K562 (cell line): ENCODE measurements at regions not wholly inside any gene's neighbourhood (a gene's known extent, or its start where the extent isn't known, plus 50 kb on each side); places are given as distances from the start of the nearest gene placed in this dataset.

ENCODE experiments used
- TCF3 ChIP-seq: sonication (generic); formaldehyde crosslinking; IDR thresholded peaks from 2 replicates; pipeline ENCODE4 v1.4.0; 2020; ENCODE audit warnings: mild to moderate bottlenecking, missing genetic modification reagents
- ZFP30 ChIP-seq: fragments of 250-450 bp; sonication (Bioruptor Pico); IDR thresholded peaks from 2 replicates; pipeline ENCODE4 v1.8.0; 2022; ENCODE audit warnings: moderate library complexity, mild to moderate bottlenecking, inconsistent platforms, borderline replicate concordance
- ZNF436 ChIP-seq: fragments of 250-450, 450-650 bp; sonication (Bioruptor Pico); formaldehyde crosslinking; IDR thresholded peaks from 2 replicates; pipeline ENCODE4 v1.7.0; 2020; ENCODE audit warnings: mild to moderate bottlenecking
- TF ChIP-seq, protein P1 (sequence below): fragments of 250-450 bp; sonication (Bioruptor Pico); IDR thresholded peaks from 2 replicates; pipeline ENCODE4 v1.4.0; 2020; ENCODE audit warnings: borderline replicate concordance
- TF ChIP-seq, protein P2 (sequence below): fragments of 450-650 bp; IDR thresholded peaks from 2 replicates; pipeline ENCODE4 v1.6.1; 2016; ENCODE audit warnings: mild to moderate bottlenecking, moderate library complexity

DNA sequence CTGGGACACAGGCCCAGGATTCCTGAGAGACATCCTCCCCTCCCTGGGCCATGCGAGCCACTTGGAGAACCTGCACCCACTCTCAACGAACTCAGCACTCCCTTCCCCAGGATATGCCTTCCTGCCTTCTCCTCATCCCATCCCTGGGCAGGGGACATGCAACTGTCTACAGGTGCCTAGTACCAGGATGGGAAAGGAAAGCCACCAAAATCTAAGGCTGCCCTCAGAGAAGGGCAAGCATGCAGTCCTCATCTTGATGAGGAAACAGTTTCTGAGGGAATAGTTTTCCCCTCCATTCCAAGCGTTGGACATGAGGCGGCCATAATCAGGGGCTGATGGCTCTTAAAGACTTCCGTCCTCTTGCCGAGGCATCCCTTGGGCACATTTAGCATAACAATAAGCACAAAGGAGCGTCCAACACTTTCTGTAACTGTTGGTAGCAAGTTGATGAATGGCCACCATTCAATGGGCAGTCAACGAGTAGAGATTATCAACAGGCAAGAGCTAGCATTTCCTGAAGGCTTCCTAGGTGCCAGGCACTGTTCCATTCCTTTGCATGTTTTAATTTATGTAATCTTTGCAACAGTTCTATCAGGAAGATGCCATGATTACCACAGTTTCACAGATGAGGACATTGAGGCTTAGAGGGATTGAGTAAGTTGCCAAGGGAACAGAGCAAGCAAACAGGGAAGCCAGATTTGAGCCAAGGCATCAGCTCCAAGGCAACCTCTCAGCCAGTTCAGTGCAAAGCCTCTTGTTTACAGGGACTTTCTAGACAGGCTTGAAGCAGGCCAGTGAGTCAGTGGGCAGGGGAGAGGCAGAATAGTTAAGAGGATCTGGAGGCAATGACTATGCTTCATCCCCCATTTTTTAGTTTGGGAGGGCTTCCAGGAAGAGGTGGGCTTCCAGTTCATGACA lies 105.1 kb downstream of the SINHCAF start (continued):
- TF ChIP-seq, protein P1, sequence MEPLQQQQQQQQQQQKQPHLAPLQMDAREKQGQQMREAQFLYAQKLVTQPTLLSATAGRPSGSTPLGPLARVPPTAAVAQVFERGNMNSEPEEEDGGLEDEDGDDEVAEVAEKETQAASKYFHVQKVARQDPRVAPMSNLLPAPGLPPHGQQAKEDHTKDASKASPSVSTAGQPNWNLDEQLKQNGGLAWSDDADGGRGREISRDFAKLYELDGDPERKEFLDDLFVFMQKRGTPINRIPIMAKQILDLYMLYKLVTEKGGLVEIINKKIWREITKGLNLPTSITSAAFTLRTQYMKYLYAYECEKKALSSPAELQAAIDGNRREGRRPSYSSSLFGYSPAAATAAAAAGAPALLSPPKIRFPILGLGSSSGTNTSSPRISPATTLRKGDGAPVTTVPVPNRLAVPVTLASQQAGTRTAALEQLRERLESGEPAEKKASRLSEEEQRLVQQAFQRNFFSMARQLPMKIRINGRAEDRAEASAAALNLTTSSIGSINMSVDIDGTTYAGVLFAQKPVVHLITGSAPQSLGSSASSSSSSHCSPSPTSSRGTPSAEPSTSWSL, result no peak
- TF ChIP-seq TCF3 (CRISPR knock-in tag) (no peak), ZFP30 (no peak), ZNF436 (CRISPR knock-in tag) (no peak)
- TF ChIP-seq, protein P2, sequence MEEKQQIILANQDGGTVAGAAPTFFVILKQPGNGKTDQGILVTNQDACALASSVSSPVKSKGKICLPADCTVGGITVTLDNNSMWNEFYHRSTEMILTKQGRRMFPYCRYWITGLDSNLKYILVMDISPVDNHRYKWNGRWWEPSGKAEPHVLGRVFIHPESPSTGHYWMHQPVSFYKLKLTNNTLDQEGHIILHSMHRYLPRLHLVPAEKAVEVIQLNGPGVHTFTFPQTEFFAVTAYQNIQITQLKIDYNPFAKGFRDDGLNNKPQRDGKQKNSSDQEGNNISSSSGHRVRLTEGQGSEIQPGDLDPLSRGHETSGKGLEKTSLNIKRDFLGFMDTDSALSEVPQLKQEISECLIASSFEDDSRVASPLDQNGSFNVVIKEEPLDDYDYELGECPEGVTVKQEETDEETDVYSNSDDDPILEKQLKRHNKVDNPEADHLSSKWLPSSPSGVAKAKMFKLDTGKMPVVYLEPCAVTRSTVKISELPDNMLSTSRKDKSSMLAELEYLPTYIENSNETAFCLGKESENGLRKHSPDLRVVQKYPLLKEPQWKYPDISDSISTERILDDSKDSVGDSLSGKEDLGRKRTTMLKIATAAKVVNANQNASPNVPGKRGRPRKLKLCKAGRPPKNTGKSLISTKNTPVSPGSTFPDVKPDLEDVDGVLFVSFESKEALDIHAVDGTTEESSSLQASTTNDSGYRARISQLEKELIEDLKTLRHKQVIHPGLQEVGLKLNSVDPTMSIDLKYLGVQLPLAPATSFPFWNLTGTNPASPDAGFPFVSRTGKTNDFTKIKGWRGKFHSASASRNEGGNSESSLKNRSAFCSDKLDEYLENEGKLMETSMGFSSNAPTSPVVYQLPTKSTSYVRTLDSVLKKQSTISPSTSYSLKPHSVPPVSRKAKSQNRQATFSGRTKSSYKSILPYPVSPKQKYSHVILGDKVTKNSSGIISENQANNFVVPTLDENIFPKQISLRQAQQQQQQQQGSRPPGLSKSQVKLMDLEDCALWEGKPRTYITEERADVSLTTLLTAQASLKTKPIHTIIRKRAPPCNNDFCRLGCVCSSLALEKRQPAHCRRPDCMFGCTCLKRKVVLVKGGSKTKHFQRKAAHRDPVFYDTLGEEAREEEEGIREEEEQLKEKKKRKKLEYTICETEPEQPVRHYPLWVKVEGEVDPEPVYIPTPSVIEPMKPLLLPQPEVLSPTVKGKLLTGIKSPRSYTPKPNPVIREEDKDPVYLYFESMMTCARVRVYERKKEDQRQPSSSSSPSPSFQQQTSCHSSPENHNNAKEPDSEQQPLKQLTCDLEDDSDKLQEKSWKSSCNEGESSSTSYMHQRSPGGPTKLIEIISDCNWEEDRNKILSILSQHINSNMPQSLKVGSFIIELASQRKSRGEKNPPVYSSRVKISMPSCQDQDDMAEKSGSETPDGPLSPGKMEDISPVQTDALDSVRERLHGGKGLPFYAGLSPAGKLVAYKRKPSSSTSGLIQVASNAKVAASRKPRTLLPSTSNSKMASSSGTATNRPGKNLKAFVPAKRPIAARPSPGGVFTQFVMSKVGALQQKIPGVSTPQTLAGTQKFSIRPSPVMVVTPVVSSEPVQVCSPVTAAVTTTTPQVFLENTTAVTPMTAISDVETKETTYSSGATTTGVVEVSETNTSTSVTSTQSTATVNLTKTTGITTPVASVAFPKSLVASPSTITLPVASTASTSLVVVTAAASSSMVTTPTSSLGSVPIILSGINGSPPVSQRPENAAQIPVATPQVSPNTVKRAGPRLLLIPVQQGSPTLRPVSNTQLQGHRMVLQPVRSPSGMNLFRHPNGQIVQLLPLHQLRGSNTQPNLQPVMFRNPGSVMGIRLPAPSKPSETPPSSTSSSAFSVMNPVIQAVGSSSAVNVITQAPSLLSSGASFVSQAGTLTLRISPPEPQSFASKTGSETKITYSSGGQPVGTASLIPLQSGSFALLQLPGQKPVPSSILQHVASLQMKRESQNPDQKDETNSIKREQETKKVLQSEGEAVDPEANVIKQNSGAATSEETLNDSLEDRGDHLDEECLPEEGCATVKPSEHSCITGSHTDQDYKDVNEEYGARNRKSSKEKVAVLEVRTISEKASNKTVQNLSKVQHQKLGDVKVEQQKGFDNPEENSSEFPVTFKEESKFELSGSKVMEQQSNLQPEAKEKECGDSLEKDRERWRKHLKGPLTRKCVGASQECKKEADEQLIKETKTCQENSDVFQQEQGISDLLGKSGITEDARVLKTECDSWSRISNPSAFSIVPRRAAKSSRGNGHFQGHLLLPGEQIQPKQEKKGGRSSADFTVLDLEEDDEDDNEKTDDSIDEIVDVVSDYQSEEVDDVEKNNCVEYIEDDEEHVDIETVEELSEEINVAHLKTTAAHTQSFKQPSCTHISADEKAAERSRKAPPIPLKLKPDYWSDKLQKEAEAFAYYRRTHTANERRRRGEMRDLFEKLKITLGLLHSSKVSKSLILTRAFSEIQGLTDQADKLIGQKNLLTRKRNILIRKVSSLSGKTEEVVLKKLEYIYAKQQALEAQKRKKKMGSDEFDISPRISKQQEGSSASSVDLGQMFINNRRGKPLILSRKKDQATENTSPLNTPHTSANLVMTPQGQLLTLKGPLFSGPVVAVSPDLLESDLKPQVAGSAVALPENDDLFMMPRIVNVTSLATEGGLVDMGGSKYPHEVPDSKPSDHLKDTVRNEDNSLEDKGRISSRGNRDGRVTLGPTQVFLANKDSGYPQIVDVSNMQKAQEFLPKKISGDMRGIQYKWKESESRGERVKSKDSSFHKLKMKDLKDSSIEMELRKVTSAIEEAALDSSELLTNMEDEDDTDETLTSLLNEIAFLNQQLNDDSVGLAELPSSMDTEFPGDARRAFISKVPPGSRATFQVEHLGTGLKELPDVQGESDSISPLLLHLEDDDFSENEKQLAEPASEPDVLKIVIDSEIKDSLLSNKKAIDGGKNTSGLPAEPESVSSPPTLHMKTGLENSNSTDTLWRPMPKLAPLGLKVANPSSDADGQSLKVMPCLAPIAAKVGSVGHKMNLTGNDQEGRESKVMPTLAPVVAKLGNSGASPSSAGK, result no peak
